ENCODE measurements at regions not wholly inside any gene's neighbourhood (a gene's known extent, or its start where the extent isn't known, plus 50 kb on each side); places are given as distances from the start of the nearest gene placed in this dataset.
"Not testable (repeated sequence)": the region's sequence is repeated elsewhere in the genome, so short reads cannot be mapped to it uniquely, and the experiment has no call there.

- no peak for DNase-seq (ENCODE audit: low read depth in 2 of 2)
Observed at GRCh38 chr4:187064033-187064432, 340.4 kb upstream of the FAT1 start.

DNA sequence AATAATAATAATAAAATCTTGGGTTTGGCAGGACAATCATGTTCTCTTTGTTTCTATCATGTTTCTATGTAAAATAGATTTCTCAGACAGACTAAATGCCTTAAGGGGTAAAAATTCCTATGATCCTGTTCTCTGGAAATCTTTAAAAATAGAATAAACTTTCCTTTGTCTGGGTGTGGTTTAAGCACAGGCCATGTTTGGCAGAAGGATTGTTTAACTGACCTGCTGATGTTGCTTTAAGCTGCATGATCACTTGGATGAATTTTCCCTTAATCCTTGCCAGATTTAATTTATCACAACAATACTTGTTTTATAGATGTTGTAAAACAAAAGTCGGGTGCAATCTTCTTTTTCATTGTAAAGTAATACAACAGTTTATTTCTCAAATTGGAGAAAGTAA, 341.7 kb upstream of the FAT1 start:
- no peak for DNase-seq (ENCODE audit: low read depth in 2 of 2)

- no peak for DNase-seq (ENCODE audit: low read depth in 2 of 2)
Observed at GRCh38 chr4:187065806-187066205, 342.1 kb upstream of the FAT1 start.

DNA sequence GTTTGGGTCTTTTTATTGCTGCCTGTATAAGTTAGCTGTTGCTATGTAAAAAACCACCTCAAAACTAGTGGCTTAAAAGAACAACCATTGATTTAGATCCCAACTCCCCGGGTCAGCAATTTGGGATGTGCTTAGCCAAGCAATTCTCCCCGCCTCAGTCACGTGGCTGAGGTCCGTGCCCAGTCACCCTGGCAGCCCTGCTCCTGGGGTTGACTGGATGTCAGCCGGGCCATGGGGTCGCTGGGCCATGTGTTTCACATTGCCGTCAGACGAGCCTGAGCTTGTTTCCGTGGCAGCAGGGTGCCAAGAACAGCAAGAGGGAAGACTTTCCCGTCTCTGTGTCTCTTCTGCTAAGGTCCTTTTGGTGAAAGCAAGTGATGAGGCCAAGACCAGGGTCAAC, 345.7 kb upstream of the FAT1 start:
- DNase-seq (ENCODE audit: low read depth in 2 of 2), result no peak

- no peak for DNase-seq (ENCODE audit: low read depth in 2 of 2)
Observed at GRCh38 chr4:187070158-187070557, 346.5 kb upstream of the FAT1 start.

DNA sequence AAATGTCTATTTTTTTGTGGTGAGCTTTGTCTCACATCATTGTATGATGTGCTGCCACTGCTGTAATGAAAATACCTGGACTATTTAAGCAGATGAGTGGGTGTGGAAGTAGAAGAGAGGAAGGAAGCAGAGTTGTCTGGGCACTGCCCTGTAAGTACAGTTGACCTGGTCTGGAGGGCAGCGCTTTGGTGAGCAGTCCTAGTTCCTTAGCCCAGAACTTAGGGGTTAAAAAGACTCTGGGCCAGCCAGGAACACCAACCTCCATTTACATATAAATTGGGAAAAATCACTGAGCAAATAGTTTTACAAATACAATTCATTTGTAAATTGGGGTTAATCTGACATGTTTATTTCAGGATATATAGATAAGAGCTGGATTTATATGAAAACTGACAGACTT, 347.1 kb upstream of the FAT1 start:
- no peak for DNase-seq (ENCODE audit: low read depth in 2 of 2)

DNA sequence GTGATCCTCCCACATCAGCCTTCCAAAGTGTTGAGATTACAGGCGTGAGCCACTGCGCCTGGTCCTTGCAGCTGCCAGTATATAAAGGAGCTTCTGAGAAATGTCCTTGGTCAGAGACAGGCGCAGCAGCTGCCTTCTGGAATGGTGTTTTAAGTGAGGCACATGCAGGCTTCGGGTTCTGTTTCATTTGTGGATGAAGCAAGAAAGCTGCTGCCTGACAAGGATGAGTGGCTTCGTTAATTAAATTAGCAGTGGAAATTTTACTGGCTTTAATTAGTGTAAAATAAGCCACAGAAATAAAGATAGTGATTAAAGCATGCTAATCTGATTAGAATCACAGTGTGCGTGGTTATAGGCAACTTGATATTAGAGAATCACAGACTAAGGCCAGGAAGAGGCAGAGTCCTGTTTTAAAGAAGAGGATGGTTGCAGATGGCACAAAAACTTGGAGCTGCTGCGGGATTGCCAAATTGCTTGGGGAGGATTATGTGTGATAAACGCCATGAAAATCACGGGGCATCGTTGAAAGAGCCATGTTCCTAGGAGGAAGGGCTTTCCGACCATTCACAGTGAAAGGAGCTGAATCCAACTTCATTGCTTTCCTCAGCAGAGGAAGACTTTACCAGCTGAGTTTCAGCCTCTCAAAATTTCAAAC, 348.4 kb upstream of the FAT1 start:
- DNase-seq (ENCODE audit: low read depth in 2 of 2), result no peak

DNA sequence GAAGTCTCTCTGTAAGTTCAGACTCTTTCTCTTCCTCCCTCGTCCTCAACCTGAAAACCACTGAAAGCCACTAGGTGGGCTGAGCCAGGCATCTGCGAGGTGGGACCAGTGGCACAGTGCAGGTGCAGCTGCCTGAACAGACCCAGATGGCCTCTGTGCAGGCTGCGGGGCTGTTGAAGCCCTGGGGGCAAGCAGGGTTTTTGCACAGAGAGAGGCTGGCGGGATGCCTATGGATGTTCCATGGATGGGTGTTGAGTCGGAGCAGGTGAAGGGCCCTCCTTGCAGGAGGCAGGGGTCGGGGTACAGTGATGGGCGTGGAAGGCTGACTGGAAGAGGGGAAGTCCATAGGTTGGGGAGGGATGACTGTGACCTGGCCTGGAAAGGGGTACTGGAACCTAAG, 350.2 kb upstream of the FAT1 start:
- no peak for DNase-seq (ENCODE audit: low read depth in 2 of 2)

- DNase-seq (ENCODE audit: low read depth in 2 of 2), result no peak
Observed at GRCh38 chr4:187075514-187075913, 351.9 kb upstream of the FAT1 start.

GRCh38 chr4:187077744-187078401, 354.2 kb upstream of the FAT1 start:
- DNase-seq (ENCODE audit: low read depth in 2 of 2), result no peak

DNA sequence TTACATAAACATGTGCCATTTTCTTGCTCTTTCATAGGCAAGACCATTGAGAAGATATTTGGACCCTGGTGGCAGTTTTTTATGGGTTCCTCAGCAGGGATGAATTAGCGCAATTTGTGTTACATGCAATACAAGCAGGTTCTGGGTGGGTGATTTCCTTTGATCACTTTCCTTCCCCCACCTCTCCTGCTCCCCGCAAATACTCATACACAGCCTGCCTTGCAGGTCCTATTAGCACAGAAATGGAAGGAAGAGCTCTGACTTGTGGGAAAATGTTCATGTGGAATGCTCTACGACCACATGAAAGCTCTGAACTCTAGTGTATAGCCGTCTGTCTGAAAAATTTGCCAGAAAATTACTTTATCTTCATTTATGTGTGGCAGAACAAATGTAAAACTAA, 361.0 kb upstream of the FAT1 start:
- DNase-seq (ENCODE audit: low read depth in 2 of 2), result no peak

GRCh38 chr4:187085339-187085738, 361.7 kb upstream of the FAT1 start:
- DNase-seq (ENCODE audit: low read depth in 2 of 2), result no peak

- DNase-seq (ENCODE audit: low read depth in 2 of 2), result no peak
Observed at GRCh38 chr4:187086151-187086550, 362.5 kb upstream of the FAT1 start.

DNA sequence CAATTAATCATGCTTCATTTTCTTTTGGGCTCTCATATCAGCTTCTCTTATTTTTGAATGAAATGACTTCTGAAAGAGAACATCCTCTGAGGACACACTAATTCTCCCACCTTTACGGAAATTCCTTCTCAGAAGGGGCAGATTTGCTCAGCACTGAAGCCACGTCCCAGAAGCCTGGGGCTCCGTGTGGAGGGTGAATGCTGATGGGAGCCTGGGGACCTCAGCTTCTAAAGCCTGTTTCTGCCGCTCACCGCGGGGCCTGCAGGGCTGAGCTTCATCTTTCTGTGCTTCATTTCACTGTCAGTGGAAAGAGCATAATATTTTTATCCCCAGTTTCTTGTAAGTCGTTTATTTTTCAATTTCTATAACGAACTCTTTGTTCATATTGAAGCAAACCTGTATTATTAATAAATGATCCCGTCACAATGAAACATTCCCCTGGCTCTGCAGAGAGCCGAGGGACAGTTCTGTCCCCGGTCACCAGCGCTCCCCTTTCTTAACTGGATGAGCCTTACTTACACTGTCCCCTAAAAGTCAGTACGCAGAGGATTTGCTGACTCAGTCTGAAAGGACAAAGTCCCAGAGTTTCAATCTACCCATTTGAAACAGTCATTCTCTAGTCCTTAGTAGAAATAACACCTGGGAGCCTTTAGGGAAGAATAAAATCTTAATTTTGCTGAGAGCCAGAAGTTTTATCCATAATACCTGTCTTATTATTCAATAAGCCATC, 364.6 kb upstream of the FAT1 start:
- DNase-seq (ENCODE audit: low read depth in 2 of 2), result no peak

GRCh38 chr4:187090401-187090800, 366.7 kb upstream of the FAT1 start:
- DNase-seq (ENCODE audit: low read depth in 2 of 2), result no peak

DNA sequence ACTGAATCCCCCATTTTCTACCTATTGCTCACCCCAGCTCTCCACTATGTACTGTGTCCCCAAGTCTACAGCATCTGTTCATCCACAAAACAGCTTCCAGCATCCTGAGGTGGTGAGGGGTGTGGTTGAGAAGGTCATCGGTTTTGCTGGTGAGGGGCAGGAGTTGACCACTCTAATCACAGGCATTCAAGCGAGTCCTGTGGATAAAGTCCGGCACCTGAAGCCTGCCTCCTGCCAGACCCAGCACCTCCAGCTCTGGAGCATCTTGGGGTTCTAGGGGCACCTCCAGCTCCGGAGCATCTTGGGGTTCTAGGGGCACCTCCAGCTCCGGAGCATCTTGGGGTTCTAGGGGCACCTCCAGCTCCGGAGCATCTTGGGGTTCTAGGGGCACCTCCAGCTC, 367.2 kb upstream of the FAT1 start:
- DNase-seq (ENCODE audit: low read depth in 2 of 2), result not testable (repeated sequence)

DNA sequence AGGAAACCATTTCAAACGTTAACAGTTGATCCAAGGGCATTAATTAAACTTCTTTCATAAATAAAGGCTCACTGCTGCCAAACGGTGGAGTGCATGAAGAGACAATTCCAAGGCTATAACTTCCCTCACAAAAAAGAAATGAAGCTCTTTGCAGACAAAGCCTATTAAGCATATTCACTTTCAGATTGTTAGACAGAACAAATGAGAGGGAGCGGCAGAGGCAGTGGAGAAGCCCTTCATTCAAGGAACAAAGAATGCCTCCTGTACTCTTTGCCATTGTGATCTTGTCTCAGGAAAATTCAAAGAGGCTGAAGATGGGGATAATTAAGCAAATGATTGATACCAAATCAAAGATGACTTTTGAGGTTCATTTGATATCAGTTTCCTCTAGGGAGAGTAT, 370.5 kb upstream of the FAT1 start:
- no peak for DNase-seq (ENCODE audit: low read depth in 2 of 2)

DNA sequence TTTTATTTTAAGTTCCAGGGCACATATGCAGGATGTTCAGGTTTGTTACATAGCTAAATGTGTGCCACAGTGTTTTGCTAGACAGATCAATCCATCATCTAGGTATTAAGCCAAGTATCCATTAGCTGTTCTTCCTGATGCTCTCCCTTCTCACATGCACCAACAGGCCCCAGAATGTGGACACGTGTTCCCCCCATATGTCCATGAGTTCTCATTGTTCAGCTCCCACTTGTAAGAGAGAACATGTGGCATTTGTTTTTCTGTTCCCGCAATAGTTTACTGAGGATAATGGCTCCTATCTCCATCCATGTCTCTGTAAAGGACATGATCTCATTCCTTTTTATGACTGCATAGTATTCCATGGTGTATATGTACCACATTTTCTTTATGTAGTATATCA, 374.8 kb upstream of the FAT1 start:
- no peak for DNase-seq (ENCODE audit: low read depth in 2 of 2)

DNA sequence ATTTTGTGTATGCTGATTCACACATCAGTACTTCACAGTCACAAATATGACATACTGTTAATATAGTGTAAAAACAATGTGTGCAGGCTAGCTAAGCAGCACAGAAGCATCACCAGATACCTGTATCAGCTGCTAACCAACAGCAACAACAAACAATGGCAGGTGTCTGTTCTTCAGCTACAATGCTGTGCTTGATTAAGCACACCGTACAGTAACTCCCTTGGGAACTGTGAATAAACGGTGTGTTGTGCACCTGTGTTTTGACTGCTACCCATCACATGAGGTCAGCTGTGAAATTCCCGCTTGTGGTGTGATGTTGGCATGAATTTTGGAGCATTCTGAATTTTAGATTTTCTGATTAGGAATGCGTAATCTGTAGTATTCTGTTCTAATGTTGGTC, 379.7 kb upstream of the FAT1 start:
- DNase-seq (ENCODE audit: low read depth in 2 of 2), result no peak

DNA sequence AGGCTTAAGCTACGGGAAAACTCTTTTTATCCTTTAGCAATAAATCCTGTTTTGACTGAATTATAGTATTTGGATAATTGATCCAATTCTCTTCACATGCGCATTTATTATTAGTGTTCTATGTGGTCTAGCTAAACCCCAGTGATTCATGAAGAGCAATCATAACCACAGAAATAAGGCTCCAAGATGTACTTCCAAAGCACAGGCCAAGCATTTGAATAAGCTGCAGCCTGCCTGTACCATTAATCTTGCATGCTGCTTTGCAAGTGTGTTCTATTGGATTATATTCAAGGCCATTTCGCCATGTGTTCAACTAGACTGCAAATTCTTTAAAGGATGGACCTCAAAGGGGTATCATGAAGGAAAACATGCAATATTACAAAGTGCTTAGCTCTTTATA, 385.2 kb upstream of the FAT1 start:
- DNase-seq (ENCODE audit: low read depth in 2 of 2), result no peak

GRCh38 chr4:187109636-187110035, 386.0 kb upstream of the FAT1 start:
- no peak for DNase-seq (ENCODE audit: low read depth in 2 of 2)

DNA sequence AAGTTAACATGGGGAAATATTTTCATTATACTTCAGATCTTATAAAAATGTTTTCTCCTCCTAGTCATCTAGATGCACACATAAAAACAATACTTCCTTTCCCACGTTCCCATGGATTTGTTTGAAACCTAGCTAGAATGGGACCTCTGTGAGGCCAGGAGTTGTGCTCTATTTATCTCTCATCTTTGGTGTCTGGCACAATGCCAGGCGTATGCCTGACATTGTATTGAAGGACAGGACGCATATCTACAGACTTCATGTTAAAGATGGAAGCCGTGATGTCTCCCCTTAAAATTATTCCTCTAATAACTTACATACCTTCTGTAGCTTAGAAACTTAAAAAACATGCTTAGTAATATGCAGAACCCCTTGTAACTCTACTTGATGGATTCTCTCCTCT, 394.5 kb upstream of the FAT1 start:
- no peak for DNase-seq (ENCODE audit: low read depth in 2 of 2)

DNA sequence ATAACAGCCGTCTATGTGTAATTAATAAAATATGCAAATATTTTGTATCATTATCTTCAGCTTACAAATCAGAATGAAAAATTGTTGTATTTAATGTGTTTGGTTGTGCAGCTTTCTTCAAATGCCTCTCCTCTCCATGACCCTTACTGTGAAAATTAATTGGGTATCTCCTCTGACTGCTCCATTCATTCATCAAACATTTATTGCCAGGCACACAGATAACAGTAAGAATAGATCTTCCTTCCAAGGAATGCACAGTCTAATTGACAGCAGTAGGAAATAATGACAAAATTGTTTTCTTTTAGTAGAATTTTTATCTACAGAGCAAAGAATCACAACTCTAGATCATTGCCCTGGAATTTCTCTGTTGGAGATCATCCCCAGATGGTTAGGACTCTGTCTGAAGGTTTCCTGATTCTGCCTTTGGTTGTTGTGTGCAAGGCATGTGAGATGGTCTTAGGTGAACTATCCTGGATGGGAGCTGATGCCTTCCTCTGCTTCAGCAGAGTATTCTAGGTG, 395.0 kb upstream of the FAT1 start:
- no peak for DNase-seq (ENCODE audit: low read depth in 2 of 2)
